DOHH2 (cell line): ENCODE measurements at regions not wholly inside any gene's neighbourhood (a gene's known extent, or its start where the extent isn't known, plus 50 kb on each side); places are given as distances from the start of the nearest gene placed in this dataset.

Experiments
- CTCF ChIP-seq: fragments of 200-600 bp; sonication (generic); IDR thresholded peaks from one replicate; pipeline ENCODE4 v1.5.1; 2014; ENCODE audit warnings: antibody characterized with exemption, mild to moderate bottlenecking, low read depth, low read length; ENCODE audit not compliant: poor library complexity, severe bottlenecking
- EZH2phosphoT487 ChIP-seq: fragments of 200-600 bp; sonication (generic); IDR thresholded peaks from 2 replicates; pipeline ENCODE4 v1.6.1; 2017; ENCODE audit warnings: borderline replicate concordance, mild to moderate bottlenecking, antibody characterized with exemption, low read length, moderate library complexity, mixed read lengths

DNA sequence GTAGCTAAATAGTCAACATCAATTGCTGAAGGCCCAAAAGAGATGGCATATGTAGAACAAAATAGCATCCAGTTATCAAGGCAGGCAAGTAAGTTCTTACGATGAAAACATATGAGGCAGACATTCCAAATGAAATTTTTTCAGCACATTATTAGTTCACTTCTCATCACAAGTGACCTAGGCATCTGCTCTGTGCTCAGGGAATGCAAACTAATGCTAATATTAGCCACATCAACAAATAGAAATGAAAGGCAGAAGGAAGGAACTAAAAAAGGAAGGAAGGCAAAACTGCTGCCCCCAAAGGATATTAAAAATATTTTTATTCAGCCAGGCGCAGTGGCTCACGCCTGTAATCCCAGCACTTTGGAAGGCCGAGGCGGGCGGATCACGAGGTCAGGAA is 51.2 kb upstream of the ROCK1 start:
- no peak for TF ChIP-seq CTCF
- TF ChIP-seq EZH2phosphoT487 = no peak
